Hematopoietic multipotent progenitor cell treated with erythropoietin and hydrocortisone succinate and interleukin-3 and kit ligand, for 8 days (in vitro differentiated cells): ENCODE measurements at regions not wholly inside any gene's neighbourhood (a gene's known extent, or its start where the extent isn't known, plus 50 kb on each side); places are given as distances from the start of the nearest gene placed in this dataset.
"Not testable (repeated sequence)": the region's sequence is repeated elsewhere in the genome, so short reads cannot be mapped to it uniquely, and the experiment has no call there.

Source experiments
- DNase-seq: peaks from one replicate; pipeline ENCODE4 v3.0.0-alpha.2; 2015

DNA sequence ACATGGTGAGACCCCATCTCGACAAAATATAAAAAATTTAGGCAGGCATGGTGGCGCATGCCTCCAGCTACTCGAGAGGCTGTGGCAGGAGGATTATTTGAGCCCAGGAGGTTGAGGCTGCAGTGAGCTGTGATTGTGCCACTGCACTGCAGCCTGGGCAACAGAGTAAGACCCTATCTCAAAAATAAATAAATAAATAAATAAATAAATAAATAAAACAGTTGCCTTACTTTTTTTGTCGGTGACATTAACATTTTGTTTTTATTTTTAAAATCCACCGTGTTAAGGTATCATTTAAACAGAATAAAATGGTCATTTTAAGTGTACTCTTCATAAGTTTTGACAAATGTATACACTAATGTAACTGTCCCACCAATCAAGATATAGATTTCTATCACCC is 57.0 kb downstream of the RASL11A start:
- no peak for DNase-seq

DNA sequence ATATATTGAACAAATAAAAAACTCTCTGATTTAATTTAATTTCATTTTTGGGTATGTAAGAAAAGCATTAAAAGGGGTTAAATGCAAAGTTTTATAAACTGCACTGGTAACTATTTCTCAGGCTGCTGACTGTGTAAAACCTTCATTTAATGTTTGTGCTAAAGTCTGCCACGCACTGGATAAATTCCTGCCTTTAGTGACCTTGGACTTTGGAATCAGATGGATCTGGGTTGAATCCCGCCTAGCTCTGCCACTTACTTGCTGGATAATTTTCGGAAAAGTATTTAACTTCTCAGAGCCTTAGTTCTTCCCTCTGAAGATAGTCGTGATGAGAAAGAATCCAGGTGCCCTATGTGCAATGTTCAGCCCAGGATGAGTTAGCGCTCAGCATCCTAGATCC is 58.6 kb downstream of the RASL11A start:
- DNase-seq: no peak

DNA sequence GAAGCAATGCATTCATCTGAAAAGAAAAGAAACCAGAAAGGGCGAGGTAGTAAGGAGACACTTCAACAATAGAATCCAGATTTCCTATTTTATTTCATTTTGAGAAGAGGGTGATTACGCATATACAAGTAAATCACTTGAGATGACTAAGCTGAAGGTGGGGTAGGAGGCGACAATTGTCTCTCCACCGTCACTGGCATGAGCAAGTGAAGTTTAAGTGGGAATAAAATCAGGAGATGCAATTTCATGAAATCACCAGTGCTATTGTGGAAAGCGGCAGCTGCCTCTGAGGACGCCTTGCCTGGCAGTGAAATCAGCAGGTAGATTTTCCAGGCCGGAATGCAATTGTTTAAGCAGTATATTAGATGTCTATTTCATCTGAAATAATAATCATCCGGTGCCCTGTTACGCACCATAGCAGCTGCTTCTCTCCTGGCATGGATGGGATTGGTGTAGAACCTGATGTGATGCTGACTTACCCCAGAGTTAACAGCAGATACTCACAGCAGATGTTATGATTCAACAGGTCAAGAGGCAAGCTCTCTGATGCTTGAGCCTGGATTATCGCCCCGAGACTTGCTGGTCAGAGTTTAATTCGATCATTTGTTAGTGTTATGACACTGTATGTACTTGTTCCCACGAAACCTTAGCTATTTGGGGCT is 64.3 kb downstream of the RASL11A start:
- DNase-seq: no peak

DNA sequence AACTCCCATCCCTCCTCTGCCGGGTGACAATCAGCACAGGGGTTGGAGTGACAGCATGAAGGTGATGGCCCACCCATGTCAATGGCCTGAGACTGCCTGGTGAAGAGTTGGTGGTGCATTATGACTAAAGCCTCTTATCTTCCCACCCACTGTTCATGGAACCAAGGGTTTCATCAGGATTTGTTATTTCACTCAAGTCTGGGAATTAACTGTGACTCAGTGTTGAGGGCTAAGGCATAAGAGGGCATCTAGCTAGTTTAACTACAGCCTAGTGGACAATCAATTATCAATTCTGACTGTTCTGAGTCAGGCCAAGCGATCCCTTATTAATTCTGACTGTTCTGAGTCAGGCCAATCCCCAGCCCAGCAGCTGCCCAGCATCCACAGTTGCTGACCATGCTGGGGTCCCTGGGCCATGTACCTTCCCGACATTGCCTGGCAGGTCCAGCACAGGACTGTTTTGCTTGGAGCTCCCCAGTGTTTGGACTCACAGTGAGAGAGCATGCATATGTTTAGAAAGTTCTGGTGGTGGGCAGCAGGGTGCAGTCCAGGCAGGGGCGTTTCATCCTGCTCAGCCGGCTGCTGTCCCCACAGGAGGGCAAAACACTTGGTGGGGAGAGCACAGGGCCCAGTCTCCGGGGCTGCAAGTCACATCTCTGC is 65.5 kb downstream of the RASL11A start:
- DNase-seq: no peak

DNA sequence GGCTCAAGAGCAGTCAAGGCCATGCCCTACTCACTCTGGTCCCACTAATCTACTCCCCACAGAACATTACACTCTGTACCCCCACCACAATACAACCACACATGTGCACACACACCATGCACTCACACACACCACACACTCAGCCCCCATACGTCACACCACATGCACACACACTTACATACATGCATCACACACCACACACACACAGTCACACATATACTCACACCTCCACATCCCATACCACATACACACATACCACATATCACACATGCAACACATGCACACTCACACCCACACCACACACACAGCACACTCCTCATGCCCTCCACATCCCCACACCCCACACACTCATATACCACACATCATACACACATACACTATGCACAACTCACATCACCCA is 67.6 kb downstream of the RASL11A start:
- DNase-seq: no peak

DNA sequence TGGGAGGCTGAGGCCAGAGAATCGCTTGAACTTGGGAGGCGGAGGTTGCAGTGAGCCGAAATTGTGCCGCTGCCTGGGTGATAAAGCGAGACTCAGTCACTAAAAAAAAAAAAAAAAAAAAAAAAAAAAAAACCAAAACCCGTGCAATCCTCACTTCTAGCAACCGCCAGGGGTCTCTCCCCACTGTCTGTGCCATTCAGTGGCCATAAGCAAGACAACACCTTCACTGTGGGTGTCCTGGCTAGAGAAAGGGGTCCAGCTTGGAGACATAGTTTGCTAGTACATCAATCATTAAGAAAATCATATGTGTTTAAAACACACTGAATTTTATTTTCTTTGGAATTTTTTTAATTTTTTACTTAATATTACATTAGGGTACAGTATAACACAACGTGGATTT is 68.2 kb downstream of the RASL11A start:
- peak; percentile 35 for DNase-seq

DNA sequence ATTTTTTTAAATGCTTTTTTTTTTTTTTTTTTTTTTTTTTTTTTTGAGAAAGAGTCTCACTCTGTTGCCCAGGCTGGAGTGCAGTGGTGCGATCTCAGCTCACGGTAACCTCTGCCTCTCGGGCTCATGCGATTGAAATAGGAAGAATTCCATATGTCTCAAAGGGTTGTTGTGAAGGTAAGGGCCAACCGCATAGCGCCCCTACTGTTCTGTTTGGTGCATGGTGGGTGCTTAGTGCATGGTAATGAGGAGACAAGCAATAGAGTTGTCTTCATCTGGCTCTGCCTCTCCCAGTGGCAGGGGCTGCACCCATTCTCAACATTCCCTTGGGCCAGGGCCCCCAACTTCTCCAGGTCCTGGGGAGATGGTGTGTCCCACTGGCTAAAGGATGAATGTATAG is 68.7 kb downstream of the RASL11A start:
- peak; percentile 72 for DNase-seq

DNA sequence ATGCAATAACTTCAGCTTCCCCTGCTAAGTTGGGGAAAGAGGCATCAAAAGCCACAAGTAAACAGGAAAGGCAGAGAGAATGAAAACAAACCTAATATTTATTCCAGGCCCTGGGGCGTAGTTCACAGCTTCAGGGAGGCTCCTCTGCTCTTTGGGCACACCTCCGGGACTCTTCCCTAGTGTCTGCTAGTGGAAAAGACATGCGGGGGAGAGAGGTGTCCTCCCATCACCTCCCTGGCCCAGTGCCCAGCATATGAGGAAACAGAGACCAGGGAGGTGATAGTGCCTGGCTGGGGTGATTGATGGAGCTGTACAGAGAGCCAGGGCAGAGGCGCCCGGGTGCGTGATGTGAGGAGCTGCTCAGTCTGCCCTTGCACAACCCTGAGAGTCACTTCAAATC is 71.0 kb downstream of the RASL11A start:
- peak; percentile 12 for DNase-seq

DNA sequence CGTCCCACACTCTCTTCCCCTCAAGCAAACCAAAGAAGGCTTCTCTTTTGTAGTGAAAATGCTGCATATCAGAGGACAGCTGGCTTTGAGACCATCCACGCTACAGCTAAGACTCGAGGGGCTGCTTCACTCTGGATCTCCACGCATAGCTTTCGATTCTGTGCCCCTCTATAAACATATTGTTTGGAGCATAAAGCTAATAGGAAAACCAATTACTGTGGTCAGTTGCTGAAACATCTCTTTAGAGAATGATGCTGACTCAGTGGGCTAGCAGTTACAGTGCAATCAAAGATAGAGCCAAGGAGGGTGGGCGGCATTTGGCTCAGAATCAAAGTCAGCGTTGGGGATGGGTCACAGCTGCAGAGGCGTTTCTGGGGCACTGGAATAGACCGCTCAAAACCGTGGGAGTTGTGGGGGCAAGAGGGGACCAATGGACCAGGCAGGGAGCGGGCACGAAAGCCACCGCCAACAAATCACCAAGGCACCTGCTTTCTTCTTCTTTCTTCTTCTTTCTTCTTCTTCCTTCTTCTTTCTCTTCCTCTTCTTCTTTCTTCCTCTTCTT is 76.7 kb downstream of the RASL11A start:
- DNase-seq: no peak

DNA sequence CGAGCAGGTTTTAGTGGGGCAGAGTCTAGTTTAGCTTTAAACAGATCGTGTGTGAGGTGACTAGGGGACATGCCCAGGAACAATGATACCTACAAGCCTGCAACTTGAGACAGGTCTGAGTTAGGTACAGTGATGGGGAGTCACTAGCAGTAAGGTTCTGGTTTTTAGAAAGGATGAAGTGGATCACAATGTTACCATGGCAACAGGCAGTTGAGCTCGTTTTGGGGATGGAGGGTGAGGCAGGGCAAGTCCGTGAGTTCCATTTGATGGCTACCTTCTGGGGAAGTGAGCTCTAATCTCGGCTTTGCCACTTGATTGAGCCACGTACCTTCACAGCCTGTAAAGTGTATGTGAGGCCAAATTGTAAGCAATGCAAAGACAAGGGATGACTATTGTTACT is 76.0 kb upstream of the GTF3A start:
- no peak for DNase-seq

DNA sequence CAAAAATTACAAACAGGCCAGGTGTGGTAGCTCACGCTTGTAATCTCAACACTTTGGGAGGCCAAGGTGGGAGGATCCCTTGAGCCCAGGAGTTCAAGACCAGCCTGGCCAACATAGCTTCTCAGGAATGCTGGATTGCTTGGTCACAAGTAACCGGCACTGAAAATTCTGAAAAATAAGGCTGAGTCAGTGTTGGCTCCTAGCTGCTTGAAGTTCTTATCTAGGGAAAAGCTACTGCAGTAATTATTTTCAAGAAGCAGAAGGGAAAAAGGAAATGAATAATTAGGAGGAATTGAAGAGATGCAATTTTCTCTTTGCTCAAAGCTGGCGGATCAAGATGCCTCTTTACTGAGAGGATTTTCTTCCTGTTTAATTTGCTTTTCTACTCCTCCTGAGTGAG is 75.0 kb upstream of the GTF3A start:
- no peak for DNase-seq

DNA sequence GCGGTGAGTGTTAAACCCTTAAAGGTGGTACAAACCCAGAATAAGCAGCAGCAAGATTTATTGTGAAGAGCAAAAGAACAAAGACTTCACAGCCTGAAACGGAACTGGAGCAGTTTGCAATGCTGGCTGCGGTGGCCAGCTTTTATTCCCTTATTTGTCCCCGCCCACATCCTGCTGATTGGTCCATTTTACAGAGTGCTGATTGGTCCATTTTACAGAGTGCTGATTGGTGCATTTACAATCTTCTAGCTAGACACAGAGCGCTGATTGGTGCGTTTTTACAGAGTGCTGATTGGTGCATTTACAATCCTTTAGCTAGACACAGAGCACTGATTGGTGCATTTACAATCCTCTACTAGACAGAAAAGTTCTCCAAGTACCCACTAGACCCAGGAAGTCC is 73.6 kb upstream of the GTF3A start:
- DNase-seq: not testable (repeated sequence)

DNA sequence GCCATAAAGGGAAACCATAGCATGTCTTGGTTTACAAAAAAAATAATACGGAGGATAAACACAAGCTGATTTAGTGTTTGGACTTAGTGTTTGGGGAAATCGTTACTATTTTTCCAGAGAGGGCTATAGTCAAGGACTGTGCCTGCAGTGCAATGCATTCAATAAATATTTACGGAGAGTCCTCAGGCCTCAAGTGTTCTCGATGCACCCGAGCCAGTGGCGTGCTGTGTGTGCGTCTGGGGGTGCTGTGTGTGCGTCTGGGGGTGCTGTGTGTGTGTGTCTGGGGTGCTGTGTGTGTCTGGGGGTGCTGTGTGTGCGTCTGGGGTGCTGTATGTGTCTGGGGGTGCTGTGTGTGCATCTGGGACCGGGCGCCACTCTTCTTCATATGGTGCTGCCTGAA is 71.7 kb upstream of the GTF3A start:
- DNase-seq: no peak

DNA sequence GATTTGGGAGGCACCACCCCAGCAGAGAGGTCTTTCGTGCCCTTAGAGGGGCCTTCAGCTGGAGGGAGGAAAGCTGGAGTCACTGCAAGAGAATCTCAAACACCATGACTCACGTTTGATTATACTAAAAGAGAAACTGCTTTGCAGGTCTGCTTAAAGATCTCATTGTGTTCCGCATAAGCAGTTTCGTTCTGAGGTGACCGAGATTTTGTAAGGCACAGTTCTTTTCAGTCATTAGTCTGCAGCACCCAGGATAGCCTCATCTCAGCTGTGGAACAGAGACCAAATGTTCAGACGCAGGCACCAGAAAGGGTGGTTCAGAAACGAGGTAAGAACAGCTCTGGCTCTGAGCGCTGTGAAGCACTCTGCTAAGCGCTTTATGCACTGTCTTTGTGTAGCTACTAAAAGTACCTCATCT is 71.2 kb upstream of the GTF3A start:
- no peak for DNase-seq

DNA sequence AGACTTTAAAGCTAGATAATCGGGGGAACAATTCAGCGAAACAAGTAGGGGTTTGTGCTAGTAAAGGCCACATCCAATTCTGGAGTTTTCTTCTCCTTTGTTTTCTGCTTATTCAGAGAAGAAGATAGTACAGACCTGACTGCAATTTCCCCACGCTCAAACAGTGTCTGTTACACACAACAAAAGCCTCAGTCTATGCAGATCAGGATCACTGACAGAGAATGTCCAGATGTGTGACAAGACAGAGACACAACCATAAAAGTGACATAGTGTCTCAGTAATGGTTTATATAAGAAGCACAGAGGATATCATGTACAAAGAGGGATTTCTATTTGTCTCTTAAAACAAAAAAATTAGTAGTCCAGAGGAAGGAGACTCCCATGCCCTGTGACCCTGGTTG is 70.7 kb upstream of the GTF3A start:
- DNase-seq: no peak

DNA sequence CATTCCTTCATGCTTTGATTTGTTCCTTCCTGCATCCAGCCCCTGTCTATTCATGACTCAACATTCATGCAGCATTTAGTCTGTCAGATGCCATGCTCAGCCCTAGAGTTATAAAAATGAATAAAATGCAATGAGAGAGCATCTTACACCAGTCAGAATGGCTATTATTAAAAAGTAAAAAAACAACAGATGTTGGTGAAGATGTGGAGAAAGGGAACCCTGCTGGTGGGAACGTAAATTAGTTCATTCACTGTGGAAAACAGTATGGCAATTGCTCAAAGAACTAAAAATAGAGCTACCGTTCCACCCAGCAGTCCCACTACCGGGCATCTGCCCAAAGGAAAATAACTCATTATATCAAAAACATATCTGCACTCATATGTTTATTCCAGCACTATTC is 70.0 kb upstream of the GTF3A start:
- no peak for DNase-seq

DNA sequence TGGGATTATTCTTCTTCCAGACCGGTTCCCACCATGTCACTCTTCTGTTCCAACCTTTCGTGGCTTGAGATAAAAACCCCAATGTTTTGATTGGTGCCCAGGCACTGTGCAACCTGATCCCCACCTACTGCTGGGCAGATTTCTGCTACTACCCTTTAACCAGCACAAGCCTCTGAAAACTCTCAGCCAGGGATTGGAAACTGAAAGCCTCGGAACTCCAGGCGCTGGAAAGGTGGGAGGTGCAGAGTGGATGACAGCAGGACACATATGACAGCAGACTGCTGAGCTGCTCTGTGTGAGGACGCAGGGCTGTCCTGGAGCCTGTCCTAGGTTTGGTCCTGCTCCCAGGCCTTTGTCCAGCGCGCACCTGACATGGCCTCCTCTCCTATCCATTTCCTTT is 68.5 kb upstream of the GTF3A start:
- no peak for DNase-seq

DNA sequence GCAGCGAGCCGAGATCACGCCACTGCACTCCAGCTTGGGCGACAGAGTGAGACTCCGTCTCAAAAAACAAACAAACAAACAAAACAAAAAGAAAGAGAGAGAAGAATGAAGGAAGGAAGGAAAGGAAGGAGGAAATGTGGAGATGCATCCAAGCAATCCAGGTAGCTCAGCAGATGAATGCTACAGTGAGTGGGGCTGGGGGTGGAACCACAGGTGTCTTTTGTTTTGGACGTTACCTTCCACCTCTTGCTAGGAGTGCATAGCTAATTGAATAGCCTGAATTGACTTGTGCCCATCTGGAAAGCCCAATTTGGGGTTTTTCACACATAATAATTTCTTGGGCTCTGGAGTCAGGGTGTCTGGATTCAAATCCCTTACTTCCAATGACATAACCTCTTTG is 66.0 kb upstream of the GTF3A start:
- DNase-seq: no peak

DNA sequence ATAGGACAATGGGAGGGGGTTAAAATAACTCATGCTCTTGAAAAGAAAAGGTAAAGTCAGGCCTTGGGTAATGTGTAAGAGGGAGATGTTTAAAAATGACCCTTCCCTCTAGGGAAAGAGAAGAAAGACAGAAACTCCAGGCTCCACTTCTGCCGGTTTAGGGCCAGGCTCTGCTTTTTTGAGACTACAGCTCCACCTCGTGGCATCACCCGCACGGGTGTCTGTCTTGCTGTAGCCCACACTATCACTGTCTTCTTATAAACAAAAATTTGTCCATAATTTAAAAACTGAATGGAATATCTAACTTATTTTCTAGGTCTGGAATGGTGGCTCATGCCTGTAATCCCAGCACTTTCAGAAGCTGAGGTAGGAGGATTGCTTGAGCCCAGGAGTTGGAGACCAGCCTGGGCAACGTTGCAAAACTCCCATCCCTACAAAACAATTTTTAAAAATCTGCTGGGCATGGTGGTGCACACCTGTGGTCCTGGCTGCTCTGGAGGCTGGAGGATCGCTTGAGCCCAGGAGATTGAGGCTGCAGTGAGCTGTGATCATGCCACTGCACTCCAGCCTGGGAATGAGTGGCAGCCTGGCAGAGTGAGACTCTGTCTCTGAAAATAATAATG is 65.1 kb upstream of the GTF3A start:
- peak; percentile 67 for DNase-seq

DNA sequence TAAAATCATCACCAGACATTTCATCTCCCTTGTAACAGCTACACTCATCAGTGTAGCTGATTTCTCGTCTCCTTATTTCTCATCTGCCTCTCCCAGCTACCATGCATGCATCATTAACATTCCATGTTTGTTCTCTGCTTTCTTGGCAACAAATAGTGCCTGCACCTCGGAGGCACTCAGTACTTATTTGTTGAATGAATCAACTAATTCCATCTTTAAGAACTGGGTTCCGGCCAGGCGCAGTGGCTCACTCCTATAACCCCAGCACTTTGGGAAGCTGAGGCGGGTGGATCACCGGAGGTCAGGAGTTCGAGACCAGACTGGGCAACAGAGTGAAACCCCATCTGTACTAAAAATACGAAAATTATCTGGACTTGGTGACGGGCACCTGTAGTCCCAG is 63.9 kb upstream of the GTF3A start:
- no peak for DNase-seq

DNA sequence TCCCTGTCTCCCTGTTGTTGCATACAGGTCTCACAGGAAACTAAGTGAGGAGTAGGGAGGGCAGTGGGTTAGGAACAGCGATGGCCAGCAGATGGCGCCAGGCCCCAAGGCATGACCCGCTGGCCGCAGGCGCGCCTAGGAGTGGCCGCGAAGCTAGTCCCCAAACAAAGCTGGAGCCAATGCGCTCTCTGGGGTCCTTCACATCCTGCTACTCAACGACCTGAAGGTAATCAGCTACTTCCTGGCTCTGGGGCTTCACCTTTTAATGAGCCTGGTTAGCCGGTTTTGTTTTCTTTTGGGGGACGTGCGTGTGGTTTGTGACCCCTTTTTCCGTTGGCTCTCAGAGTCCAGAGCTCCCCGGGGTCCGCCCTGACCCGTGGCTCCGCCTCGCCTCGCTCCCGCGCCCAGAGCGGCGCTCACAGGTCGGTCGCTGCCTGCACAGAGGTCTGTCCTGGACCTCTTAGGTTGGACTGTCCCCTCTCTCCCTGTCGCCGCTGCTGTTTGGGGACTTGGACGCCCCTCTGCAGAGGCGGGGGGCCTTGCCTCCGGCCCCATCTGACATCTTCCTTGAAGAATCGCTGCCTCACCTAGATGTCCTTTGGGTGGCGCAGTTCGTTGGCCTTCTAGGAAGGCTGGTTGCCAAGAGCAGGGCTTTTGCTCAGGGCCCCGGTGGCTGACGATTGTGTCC is 62.2 kb upstream of the GTF3A start:
- DNase-seq: peak; percentile 83

DNA sequence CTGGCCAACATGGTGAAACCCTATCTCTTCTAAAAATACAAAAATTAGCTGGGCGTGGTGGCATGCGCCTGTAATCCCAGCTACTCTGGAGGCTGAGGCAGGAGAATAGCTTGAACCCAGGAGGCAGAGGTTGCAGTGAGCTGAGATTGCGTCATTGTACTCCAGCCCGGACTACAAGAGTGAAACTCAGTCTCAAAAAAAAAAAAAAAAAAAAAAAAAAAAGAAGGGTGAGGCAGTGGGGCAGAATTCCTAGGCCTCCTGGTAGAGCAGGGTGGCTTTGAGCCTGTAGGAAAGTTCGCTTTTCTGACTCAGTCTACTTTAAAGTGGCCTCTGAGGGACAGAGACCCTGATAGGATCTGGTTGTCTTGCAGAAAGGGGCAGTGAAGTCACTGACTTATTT is 60.8 kb upstream of the GTF3A start:
- not testable (repeated sequence) for DNase-seq

DNA sequence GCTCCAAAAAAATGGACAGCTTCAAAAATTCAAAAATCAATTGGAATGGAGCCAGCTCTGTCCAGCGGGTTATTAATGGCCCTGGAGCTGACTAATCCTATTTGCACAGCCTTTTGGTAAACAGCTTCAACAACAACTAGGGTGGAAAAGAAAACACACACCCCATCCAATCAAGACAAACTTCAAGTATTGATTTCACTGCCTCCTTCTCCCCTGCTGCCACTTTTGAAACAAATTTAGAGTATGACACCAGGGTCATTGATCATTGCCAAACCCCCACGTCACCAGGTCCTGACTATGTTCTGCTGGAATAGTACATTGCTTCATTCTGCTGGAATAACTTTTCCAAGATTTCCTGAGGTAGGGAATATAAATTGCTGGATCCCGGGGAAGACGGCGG is 56.8 kb upstream of the GTF3A start:
- no peak for DNase-seq
